ENCODE measurements at regions not wholly inside any gene's neighbourhood (a gene's known extent, or its start where the extent isn't known, plus 50 kb on each side); places are given as distances from the start of the nearest gene placed in this dataset.
"Not testable (repeated sequence)": the region's sequence is repeated elsewhere in the genome, so short reads cannot be mapped to it uniquely, and the experiment has no call there.

- intact Hi-C loops (cut with micrococcal nuclease; ENCODE audit: unreplicated experiment): no loop called here
- POLR2A ChIA-PET (ENCODE audit: low non-redundant PET): no interaction called here
- Histone ChIP-seq H3K27ac (ENCODE audit: low read depth, low read length, poor library complexity, severe bottlenecking) (no peak overlapping the region), H3K4me3 (ENCODE audit: low read depth, low read length, poor library complexity, severe bottlenecking) (no peak overlapping the region), H3K9me3 (ENCODE audit: low read depth, low read length, poor library complexity, severe bottlenecking) (no peaks in the 10 kb centered on the region), H3K4me1 (ENCODE audit: insufficient read depth, low read length, poor library complexity, severe bottlenecking) (no peaks in the 10 kb centered on the region), H3K36me3 (ENCODE audit: insufficient read depth, low read length, poor library complexity, severe bottlenecking) (no peaks in the 10 kb centered on the region), H3K27me3 (replicated peaks; ENCODE audit: insufficient read depth, low read depth, low read length, poor library complexity) (peaks cover 29% of the 10 kb centered on the region)
- no peak for DNase-seq (ENCODE audit: low spot score)
- no TSS peak for BruUV-seq (replicated peaks)
- TF ChIP-seq, protein P1, sequence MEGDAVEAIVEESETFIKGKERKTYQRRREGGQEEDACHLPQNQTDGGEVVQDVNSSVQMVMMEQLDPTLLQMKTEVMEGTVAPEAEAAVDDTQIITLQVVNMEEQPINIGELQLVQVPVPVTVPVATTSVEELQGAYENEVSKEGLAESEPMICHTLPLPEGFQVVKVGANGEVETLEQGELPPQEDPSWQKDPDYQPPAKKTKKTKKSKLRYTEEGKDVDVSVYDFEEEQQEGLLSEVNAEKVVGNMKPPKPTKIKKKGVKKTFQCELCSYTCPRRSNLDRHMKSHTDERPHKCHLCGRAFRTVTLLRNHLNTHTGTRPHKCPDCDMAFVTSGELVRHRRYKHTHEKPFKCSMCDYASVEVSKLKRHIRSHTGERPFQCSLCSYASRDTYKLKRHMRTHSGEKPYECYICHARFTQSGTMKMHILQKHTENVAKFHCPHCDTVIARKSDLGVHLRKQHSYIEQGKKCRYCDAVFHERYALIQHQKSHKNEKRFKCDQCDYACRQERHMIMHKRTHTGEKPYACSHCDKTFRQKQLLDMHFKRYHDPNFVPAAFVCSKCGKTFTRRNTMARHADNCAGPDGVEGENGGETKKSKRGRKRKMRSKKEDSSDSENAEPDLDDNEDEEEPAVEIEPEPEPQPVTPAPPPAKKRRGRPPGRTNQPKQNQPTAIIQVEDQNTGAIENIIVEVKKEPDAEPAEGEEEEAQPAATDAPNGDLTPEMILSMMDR (conservative IDR thresholded peaks at IDR 0.05; ENCODE audit: low read depth, low read length): no peak
- no peak for TF ChIP-seq EZH2 (IDR thresholded peaks at IDR 0.05; ENCODE audit: borderline replicate concordance, low read depth, low read length, poor library complexity, severe bottlenecking)
- CTCF ChIA-PET: no interaction called here
These were observed 150.5 kb downstream of the TFAP2C start for GRCh38 chr20:56779452-56780143.

- no peak overlapping the region for H3K27ac ChIP-seq (ENCODE audit: low read depth, low read length, poor library complexity, severe bottlenecking)
- peaks cover 32% of the 10 kb centered on the region for H3K27me3 ChIP-seq (replicated peaks; ENCODE audit: insufficient read depth, low read depth, low read length, poor library complexity)
- H3K9me3 ChIP-seq (ENCODE audit: low read depth, low read length, poor library complexity, severe bottlenecking): no peaks in the 10 kb centered on the region
- no peak for DNase-seq (ENCODE audit: low spot score)
- no peaks in the 10 kb centered on the region for H3K36me3 ChIP-seq (ENCODE audit: insufficient read depth, low read length, poor library complexity, severe bottlenecking)
- TF ChIP-seq, protein P1 (conservative IDR thresholded peaks at IDR 0.05; ENCODE audit: low read depth, low read length): no peak
- TF ChIP-seq EZH2 (IDR thresholded peaks at IDR 0.05; ENCODE audit: borderline replicate concordance, low read depth, low read length, poor library complexity, severe bottlenecking): no peak
- CTCF ChIA-PET: no interaction called here
- H3K4me3 ChIP-seq (ENCODE audit: low read depth, low read length, poor library complexity, severe bottlenecking): no peak overlapping the region
- POLR2A ChIA-PET (ENCODE audit: low non-redundant PET): no interaction called here
- no peaks in the 10 kb centered on the region for H3K4me1 ChIP-seq (ENCODE audit: insufficient read depth, low read length, poor library complexity, severe bottlenecking)
- intact Hi-C loops (cut with micrococcal nuclease; ENCODE audit: unreplicated experiment): no loop called here
- no TSS peak for BruUV-seq (replicated peaks)
These were observed 151.2 kb downstream of the TFAP2C start for GRCh38 chr20:56780266-56780665.

GRCh38 chr20:56781108-56781739, 152.1 kb downstream of the TFAP2C start:
- intact Hi-C loops (cut with micrococcal nuclease; ENCODE audit: unreplicated experiment): no loop called here
- no peak for DNase-seq (ENCODE audit: low spot score)
- POLR2A ChIA-PET (ENCODE audit: low non-redundant PET): no interaction called here
- CTCF ChIA-PET: no interaction called here
- Histone ChIP-seq H3K4me3 (ENCODE audit: low read depth, low read length, poor library complexity, severe bottlenecking) (no peak overlapping the region), H3K9me3 (ENCODE audit: low read depth, low read length, poor library complexity, severe bottlenecking) (no peaks in the 10 kb centered on the region), H3K4me1 (ENCODE audit: insufficient read depth, low read length, poor library complexity, severe bottlenecking) (no peaks in the 10 kb centered on the region), H3K36me3 (ENCODE audit: insufficient read depth, low read length, poor library complexity, severe bottlenecking) (no peaks in the 10 kb centered on the region), H3K27ac (ENCODE audit: low read depth, low read length, poor library complexity, severe bottlenecking) (no peak overlapping the region), H3K27me3 (replicated peaks; ENCODE audit: insufficient read depth, low read depth, low read length, poor library complexity) (peaks cover 32% of the 10 kb centered on the region)
- TF ChIP-seq, protein P1 (conservative IDR thresholded peaks at IDR 0.05; ENCODE audit: low read depth, low read length): no peak
- TF ChIP-seq EZH2 (IDR thresholded peaks at IDR 0.05; ENCODE audit: borderline replicate concordance, low read depth, low read length, poor library complexity, severe bottlenecking): no peak
- no TSS peak for BruUV-seq (replicated peaks)

- peaks cover 32% of the 10 kb centered on the region for H3K27me3 ChIP-seq (replicated peaks; ENCODE audit: insufficient read depth, low read depth, low read length, poor library complexity)
- CTCF ChIA-PET; DNase-seq (ENCODE audit: low spot score); H3K9me3 ChIP-seq (ENCODE audit: low read depth, low read length, poor library complexity, severe bottlenecking); H3K36me3 ChIP-seq (ENCODE audit: insufficient read depth, low read length, poor library complexity, severe bottlenecking); H3K27ac ChIP-seq (ENCODE audit: low read depth, low read length, poor library complexity, severe bottlenecking); intact Hi-C loops (cut with micrococcal nuclease; ENCODE audit: unreplicated experiment); H3K4me1 ChIP-seq (ENCODE audit: insufficient read depth, low read length, poor library complexity, severe bottlenecking); POLR2A ChIA-PET (ENCODE audit: low non-redundant PET); BruUV-seq (replicated peaks); H3K4me3 ChIP-seq (ENCODE audit: low read depth, low read length, poor library complexity, severe bottlenecking): not testable (repeated sequence)
These were observed 153.0 kb downstream of the TFAP2C start for GRCh38 chr20:56781987-56782560.

DNA sequence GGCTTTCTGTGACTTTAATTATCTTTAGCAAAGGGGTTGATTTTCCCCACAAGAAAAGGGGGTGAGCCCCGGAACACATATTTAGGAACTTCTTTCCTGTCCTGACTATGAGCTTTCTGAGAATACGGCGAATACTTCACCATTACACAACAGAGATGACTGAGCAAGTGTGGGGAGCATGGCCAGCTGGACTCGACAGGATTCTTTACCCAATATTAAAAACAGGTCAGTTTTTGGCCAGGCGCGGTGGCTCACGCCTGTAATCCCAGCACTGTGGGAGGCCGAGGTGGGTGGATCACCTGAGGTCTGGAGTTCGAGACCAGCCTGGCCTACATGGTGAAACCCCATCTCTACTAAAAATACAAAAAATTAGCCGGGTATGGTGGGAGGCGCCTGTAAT, 153.7 kb downstream of the TFAP2C start:
- intact Hi-C loops (cut with micrococcal nuclease; ENCODE audit: unreplicated experiment); H3K4me1 ChIP-seq (ENCODE audit: insufficient read depth, low read length, poor library complexity, severe bottlenecking); BruUV-seq (replicated peaks); H3K9me3 ChIP-seq (ENCODE audit: low read depth, low read length, poor library complexity, severe bottlenecking); POLR2A ChIA-PET (ENCODE audit: low non-redundant PET); DNase-seq (ENCODE audit: low spot score); H3K4me3 ChIP-seq (ENCODE audit: low read depth, low read length, poor library complexity, severe bottlenecking); H3K27ac ChIP-seq (ENCODE audit: low read depth, low read length, poor library complexity, severe bottlenecking); CTCF ChIA-PET; H3K36me3 ChIP-seq (ENCODE audit: insufficient read depth, low read length, poor library complexity, severe bottlenecking): not testable (repeated sequence)
- H3K27me3 ChIP-seq (replicated peaks; ENCODE audit: insufficient read depth, low read depth, low read length, poor library complexity): peaks cover 32% of the 10 kb centered on the region
